Fibroblast of the aortic adventitia (primary cell): ENCODE measurements at regions not wholly inside any gene's neighbourhood (a gene's known extent, or its start where the extent isn't known, plus 50 kb on each side); places are given as distances from the start of the nearest gene placed in this dataset.

Experiments
- DNase-seq: peaks from one replicate; pipeline ENCODE4 v3.0.0-alpha.2; 2010; ENCODE audit warnings: low read depth
- H3K4me3 ChIP-seq: 2 replicates; pipeline ENCODE4 v1.5.1; 2011; ENCODE audit warnings: low read depth, mild to moderate bottlenecking, control low read depth, low read length, moderate library complexity
- CTCF ChIP-seq: IDR thresholded peaks from 2 replicates; pipeline ENCODE4 v1.5.1; 2011; ENCODE audit warnings: mild to moderate bottlenecking, low read length, control low read depth, inconsistent platforms; ENCODE audit not compliant: insufficient read depth

- no peak for DNase-seq
- TF ChIP-seq CTCF: no peak
- H3K4me3 ChIP-seq: no peak overlapping the region
Measured at GRCh38 chr18:38444971-38445803, 879.6 kb upstream of the CELF4 start.

- no peak overlapping the region for H3K4me3 ChIP-seq
- TF ChIP-seq CTCF: no peak
- no peak for DNase-seq
Measured at GRCh38 chr18:38427736-38428135, 862.1 kb upstream of the CELF4 start.

GRCh38 chr18:38427234-38427633 lies 861.6 kb upstream of the CELF4 start:
- no peak for TF ChIP-seq CTCF
- no peak for DNase-seq
- no peak overlapping the region for H3K4me3 ChIP-seq

GRCh38 chr18:38421872-38422615 lies 856.4 kb upstream of the CELF4 start:
- no peak for DNase-seq
- TF ChIP-seq CTCF: no peak
- no peak overlapping the region for H3K4me3 ChIP-seq

- DNase-seq: no peak
- no peak for TF ChIP-seq CTCF
- no peak overlapping the region for H3K4me3 ChIP-seq
Measured at GRCh38 chr18:38421021-38421420, 855.4 kb upstream of the CELF4 start.

GRCh38 chr18:38420611-38421010 lies 855.0 kb upstream of the CELF4 start:
- no peak for TF ChIP-seq CTCF
- DNase-seq: no peak
- no peak overlapping the region for H3K4me3 ChIP-seq
